ENCODE measurements at regions not wholly inside any gene's neighbourhood (a gene's known extent, or its start where the extent isn't known, plus 50 kb on each side); places are given as distances from the start of the nearest gene placed in this dataset.

DNA sequence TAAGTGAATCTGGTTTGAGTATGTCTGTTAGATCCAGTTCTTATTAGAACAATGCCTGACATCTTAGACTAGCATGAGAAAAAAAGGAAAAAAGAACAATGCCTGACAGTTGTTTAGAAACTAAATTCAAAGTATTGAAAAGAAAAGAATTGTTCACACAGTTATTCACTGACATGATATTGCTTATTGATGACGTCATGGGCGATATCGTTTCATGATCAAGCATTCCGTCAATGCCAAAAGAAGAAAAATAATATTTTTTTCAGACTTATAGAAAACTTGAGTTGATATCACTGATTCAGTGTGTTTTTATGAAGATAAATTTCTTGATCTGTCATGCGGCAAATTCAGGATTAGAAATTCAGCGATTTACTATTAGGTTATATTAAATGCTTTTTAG is 196.5 kb upstream of the AGR3 start:
- H3K27ac ChIP-seq (ENCODE audit: insufficient read depth in 1 of 2, low read depth in 1 of 2, low read length in 2 of 2, poor library complexity in 1 of 2, severe bottlenecking in 2 of 2): no peak overlapping the region
- DNase-seq: no peak
- H3K27me3 ChIP-seq (replicated peaks in 2 of 5; ENCODE audit: control insufficient read depth in 4 of 5, insufficient read depth in 5 of 5, low read length in 4 of 5): no peaks in the 10 kb centered on the region
- no peaks in the 10 kb centered on the region for H3K9me3 ChIP-seq (ENCODE audit: control extremely low read depth in 1 of 5, control insufficient read depth in 4 of 5, insufficient read depth in 2 of 5, low read depth in 1 of 5, low read length in 4 of 5)
- no peaks in the 10 kb centered on the region for H3K4me1 ChIP-seq (ENCODE audit: control extremely low read depth in 1 of 4, control insufficient read depth in 4 of 4, insufficient read depth in 4 of 4, low read length in 3 of 4)
- H3K36me3 ChIP-seq (ENCODE audit: control insufficient read depth in 4 of 4, insufficient read depth in 4 of 4, low read length in 3 of 4): no peaks in the 10 kb centered on the region
- ChIA-PET CTCF (no interaction called here), POLR2A (no interaction called here)
- no CpG with 5 or more reads among the region's 6 CpGs for WGBS (ENCODE audit: insufficient coverage)
- H3K4me3 ChIP-seq (ENCODE audit: control insufficient read depth in 1 of 7, extremely low read depth in 1 of 7, insufficient read depth in 4 of 7, low read depth in 2 of 7, low read length in 6 of 7): no peak overlapping the region

DNA sequence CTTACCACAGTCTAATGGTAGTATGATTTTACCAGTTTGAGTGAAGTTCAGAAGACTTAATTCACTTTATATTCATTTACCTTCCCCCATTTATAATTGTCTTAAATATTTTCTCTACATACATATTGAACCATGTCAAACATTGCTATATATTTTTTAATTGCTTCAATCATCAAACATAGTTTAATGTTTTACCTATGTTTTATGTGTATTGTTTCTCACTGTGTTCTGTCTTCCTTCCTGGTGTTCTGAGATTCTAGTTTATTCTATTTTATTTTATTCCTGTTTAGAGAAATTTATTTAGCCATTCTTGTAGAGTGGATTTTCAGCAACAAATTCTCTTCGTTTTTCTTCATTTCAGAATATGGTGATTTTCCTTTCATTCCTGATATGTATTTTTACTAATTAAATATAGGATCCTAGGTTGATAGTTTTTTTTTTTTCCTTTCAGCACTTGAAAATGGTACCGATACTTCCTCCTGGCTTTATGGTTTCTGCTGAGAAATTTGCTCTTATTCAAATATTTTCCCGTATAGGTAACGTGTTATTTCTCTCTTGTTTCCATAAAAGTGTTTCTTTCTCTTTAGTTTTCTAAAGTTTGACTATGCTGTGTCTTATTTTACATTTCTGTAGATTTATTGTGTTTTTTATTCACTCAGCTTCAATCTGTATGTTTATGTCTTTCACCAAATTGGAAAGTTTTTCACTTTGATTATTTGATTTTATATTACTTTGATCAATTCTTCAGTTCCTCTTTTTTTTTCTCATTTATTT is 201.8 kb upstream of the AGR3 start:
- CTCF ChIA-PET: interaction anchor here (0.8 kb wide), 1 partner anchor 21 kb away, joined by 3 read pairs; no protein-coding TSS in a partner anchor
- no peak overlapping the region for H3K4me3 ChIP-seq (ENCODE audit: control insufficient read depth in 1 of 7, extremely low read depth in 1 of 7, insufficient read depth in 4 of 7, low read depth in 2 of 7, low read length in 6 of 7)
- peaks cover 0 to 3% (median 0%) of the 10 kb centered on the region in 5 experiments for H3K9me3 ChIP-seq (ENCODE audit: control extremely low read depth in 1 of 5, control insufficient read depth in 4 of 5, insufficient read depth in 2 of 5, low read depth in 1 of 5, low read length in 4 of 5)
- no peaks in the 10 kb centered on the region for H3K4me1 ChIP-seq (ENCODE audit: control extremely low read depth in 1 of 4, control insufficient read depth in 4 of 4, insufficient read depth in 4 of 4, low read length in 3 of 4)
- DNase-seq: no peak
- POLR2A ChIA-PET: no interaction called here
- WGBS (ENCODE audit: insufficient coverage): 100% methylated on average over 1 of the region's 4 CpGs
- H3K27me3 ChIP-seq (replicated peaks in 2 of 5; ENCODE audit: control insufficient read depth in 4 of 5, insufficient read depth in 5 of 5, low read length in 4 of 5): no peaks in the 10 kb centered on the region
- no peak overlapping the region for H3K27ac ChIP-seq (ENCODE audit: insufficient read depth in 1 of 2, low read depth in 1 of 2, low read length in 2 of 2, poor library complexity in 1 of 2, severe bottlenecking in 2 of 2)
- H3K36me3 ChIP-seq (ENCODE audit: control insufficient read depth in 4 of 4, insufficient read depth in 4 of 4, low read length in 3 of 4): no peaks in the 10 kb centered on the region

DNA sequence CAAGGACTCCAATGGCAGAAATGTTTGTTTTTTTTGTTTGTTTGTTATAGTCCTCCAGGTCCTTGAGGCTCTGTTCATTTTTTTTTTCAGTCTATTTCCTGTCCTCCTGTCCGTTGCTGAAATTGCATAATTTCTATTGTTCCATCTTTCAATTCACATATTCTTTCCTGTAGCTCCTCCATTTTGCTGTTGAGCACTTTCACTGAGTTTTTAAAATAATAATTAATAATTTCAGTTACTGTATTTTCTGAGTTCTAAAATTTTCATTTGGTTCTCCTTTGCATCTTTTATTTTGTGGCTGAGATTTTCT is 202.3 kb upstream of the AGR3 start:
- POLR2A ChIA-PET: no interaction called here
- no peaks in the 10 kb centered on the region for H3K4me1 ChIP-seq (ENCODE audit: control extremely low read depth in 1 of 4, control insufficient read depth in 4 of 4, insufficient read depth in 4 of 4, low read length in 3 of 4)
- peaks cover 0 to 3% (median 0%) of the 10 kb centered on the region in 5 experiments for H3K9me3 ChIP-seq (ENCODE audit: control extremely low read depth in 1 of 5, control insufficient read depth in 4 of 5, insufficient read depth in 2 of 5, low read depth in 1 of 5, low read length in 4 of 5)
- H3K27ac ChIP-seq (ENCODE audit: insufficient read depth in 1 of 2, low read depth in 1 of 2, low read length in 2 of 2, poor library complexity in 1 of 2, severe bottlenecking in 2 of 2): no peak overlapping the region
- no peak overlapping the region for H3K4me3 ChIP-seq (ENCODE audit: control insufficient read depth in 1 of 7, extremely low read depth in 1 of 7, insufficient read depth in 4 of 7, low read depth in 2 of 7, low read length in 6 of 7)
- CTCF ChIA-PET: interaction anchor here (0.8 kb wide), 1 partner anchor 21 kb away, joined by 3 read pairs; no protein-coding TSS in a partner anchor
- no peak for DNase-seq
- no CpG with 5 or more reads among the region's 1 CpG for WGBS (ENCODE audit: insufficient coverage)
- no peaks in the 10 kb centered on the region for H3K27me3 ChIP-seq (replicated peaks in 2 of 5; ENCODE audit: control insufficient read depth in 4 of 5, insufficient read depth in 5 of 5, low read length in 4 of 5)
- H3K36me3 ChIP-seq (ENCODE audit: control insufficient read depth in 4 of 4, insufficient read depth in 4 of 4, low read length in 3 of 4): no peaks in the 10 kb centered on the region

DNA sequence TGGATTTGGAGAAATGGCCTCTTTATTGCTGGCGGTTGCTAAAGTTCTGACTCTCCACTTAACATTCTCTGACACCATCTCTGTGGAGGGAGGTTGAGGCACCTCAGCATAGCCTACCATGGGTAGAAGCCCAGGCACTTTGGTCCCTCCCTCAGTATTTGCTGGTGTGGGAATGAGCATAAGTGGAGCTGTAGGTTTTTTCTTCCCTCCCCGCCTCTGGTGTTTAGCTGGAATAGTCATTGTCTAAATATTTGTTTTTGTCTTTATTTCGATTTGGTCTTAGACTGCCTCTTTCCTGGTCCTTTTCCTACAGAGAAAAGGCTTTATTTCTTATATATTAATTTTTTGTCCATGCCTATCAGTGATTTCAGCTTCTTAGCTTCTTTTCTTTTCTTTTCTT is 203.4 kb upstream of the AGR3 start:
- H3K4me1 ChIP-seq (ENCODE audit: control extremely low read depth in 1 of 4, control insufficient read depth in 4 of 4, insufficient read depth in 4 of 4, low read length in 3 of 4): no peaks in the 10 kb centered on the region
- CTCF ChIA-PET: no interaction called here
- WGBS (ENCODE audit: insufficient coverage): no CpG with 5 or more reads among the region's 3 CpGs
- H3K27me3 ChIP-seq (replicated peaks in 2 of 5; ENCODE audit: control insufficient read depth in 4 of 5, insufficient read depth in 5 of 5, low read length in 4 of 5): no peaks in the 10 kb centered on the region
- no peak for DNase-seq
- POLR2A ChIA-PET: no interaction called here
- H3K27ac ChIP-seq (ENCODE audit: insufficient read depth in 1 of 2, low read depth in 1 of 2, low read length in 2 of 2, poor library complexity in 1 of 2, severe bottlenecking in 2 of 2): no peak overlapping the region
- H3K9me3 ChIP-seq (ENCODE audit: control extremely low read depth in 1 of 5, control insufficient read depth in 4 of 5, insufficient read depth in 2 of 5, low read depth in 1 of 5, low read length in 4 of 5): peaks cover 0 to 3% (median 0%) of the 10 kb centered on the region in 5 experiments
- no peak overlapping the region for H3K4me3 ChIP-seq (ENCODE audit: control insufficient read depth in 1 of 7, extremely low read depth in 1 of 7, insufficient read depth in 4 of 7, low read depth in 2 of 7, low read length in 6 of 7)
- H3K36me3 ChIP-seq (ENCODE audit: control insufficient read depth in 4 of 4, insufficient read depth in 4 of 4, low read length in 3 of 4): no peaks in the 10 kb centered on the region

DNA sequence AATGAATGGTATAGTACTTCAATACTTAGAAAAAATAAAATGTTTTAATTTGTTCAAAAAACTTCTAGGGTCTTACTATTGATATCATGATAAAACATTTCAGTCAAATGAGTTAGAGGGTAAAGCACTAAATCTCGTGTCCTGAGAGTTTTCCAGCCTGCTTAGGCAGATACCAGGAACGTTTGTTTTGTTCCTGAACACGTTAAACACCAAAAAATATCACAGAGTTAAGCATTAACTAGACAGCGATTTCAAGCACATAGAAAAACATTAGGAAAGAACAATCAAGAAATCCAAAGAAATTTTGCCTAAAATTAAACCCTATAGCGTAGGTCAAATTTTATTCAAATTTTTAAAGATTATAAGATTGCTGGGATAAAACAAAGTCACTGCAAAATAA is 204.6 kb upstream of the AGR3 start:
- Histone ChIP-seq H3K36me3 (ENCODE audit: control insufficient read depth in 4 of 4, insufficient read depth in 4 of 4, low read length in 3 of 4) (no peaks in the 10 kb centered on the region), H3K4me1 (ENCODE audit: control extremely low read depth in 1 of 4, control insufficient read depth in 4 of 4, insufficient read depth in 4 of 4, low read length in 3 of 4) (no peaks in the 10 kb centered on the region), H3K27me3 (replicated peaks in 2 of 5; ENCODE audit: control insufficient read depth in 4 of 5, insufficient read depth in 5 of 5, low read length in 4 of 5) (no peaks in the 10 kb centered on the region), H3K27ac (ENCODE audit: insufficient read depth in 1 of 2, low read depth in 1 of 2, low read length in 2 of 2, poor library complexity in 1 of 2, severe bottlenecking in 2 of 2) (no peak overlapping the region), H3K4me3 (ENCODE audit: control insufficient read depth in 1 of 7, extremely low read depth in 1 of 7, insufficient read depth in 4 of 7, low read depth in 2 of 7, low read length in 6 of 7) (no peak overlapping the region), H3K9me3 (ENCODE audit: control extremely low read depth in 1 of 5, control insufficient read depth in 4 of 5, insufficient read depth in 2 of 5, low read depth in 1 of 5, low read length in 4 of 5) (peaks cover 0 to 3% (median 0%) of the 10 kb centered on the region in 5 experiments)
- no peak for DNase-seq
- POLR2A ChIA-PET: no interaction called here
- WGBS (ENCODE audit: insufficient coverage): 91% methylated on average over 3 of the region's 5 CpGs
- CTCF ChIA-PET: no interaction called here

DNA sequence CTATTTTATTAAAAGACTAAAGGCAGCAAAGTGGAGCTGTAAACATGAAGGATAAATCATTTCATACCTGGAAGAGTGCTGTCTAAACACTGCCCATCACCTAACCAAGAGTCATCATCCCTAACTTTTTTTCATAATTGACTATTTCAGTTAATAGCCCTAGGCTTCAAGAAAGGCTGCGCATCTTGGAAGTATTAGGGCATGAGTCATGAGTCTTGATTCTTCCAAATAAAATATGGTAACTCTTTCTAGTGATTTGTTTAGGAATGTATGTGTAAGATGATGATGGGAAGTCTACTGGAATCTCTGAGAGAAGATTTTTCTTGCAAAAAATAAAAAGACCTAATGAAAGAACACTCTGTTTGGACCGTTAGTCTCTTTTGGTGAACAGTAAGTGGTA is 207.7 kb upstream of the AHR start:
- Histone ChIP-seq H3K4me3 (ENCODE audit: control insufficient read depth in 1 of 7, extremely low read depth in 1 of 7, insufficient read depth in 4 of 7, low read depth in 2 of 7, low read length in 6 of 7) (no peak overlapping the region), H3K9me3 (ENCODE audit: control extremely low read depth in 1 of 5, control insufficient read depth in 4 of 5, insufficient read depth in 2 of 5, low read depth in 1 of 5, low read length in 4 of 5) (no peaks in the 10 kb centered on the region), H3K27ac (ENCODE audit: insufficient read depth in 1 of 2, low read depth in 1 of 2, low read length in 2 of 2, poor library complexity in 1 of 2, severe bottlenecking in 2 of 2) (no peak overlapping the region), H3K27me3 (replicated peaks in 2 of 5; ENCODE audit: control insufficient read depth in 4 of 5, insufficient read depth in 5 of 5, low read length in 4 of 5) (no peaks in the 10 kb centered on the region), H3K4me1 (ENCODE audit: control extremely low read depth in 1 of 4, control insufficient read depth in 4 of 4, insufficient read depth in 4 of 4, low read length in 3 of 4) (peaks cover 0 to 2% (median 0%) of the 10 kb centered on the region in 4 experiments), H3K36me3 (ENCODE audit: control insufficient read depth in 4 of 4, insufficient read depth in 4 of 4, low read length in 3 of 4) (no peaks in the 10 kb centered on the region)
- WGBS (ENCODE audit: insufficient coverage): 100% methylated on average over 1 of the region's 2 CpGs
- CTCF ChIA-PET: no interaction called here
- no peak for DNase-seq
- POLR2A ChIA-PET: no interaction called here

DNA sequence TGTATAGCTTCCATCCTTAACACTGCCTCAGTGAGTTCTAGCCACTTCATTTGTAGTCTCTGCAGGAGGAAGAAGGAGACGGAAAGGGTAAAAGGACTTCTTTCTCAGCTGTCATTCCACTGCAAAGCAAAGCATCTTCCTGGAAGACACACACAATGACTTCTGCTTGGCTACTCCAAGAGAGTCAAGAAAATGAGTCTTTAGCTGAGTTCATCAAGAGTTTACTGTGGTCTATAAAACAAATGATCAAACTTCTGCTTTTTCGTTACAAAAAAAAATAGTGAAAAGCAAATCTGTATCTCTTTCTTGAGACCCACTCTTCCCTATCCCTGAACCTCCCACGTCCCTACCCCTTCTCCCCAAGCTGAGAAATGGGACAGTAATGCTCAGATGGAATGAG is 205.0 kb upstream of the AHR start:
- POLR2A ChIA-PET: interaction anchor here (0.5 kb wide), 1 partner anchor 231 kb away, joined by 4 read pairs; no protein-coding TSS in a partner anchor
- Histone ChIP-seq H3K27ac (ENCODE audit: insufficient read depth in 1 of 2, low read depth in 1 of 2, low read length in 2 of 2, poor library complexity in 1 of 2, severe bottlenecking in 2 of 2) (no peak overlapping the region), H3K27me3 (replicated peaks in 2 of 5; ENCODE audit: control insufficient read depth in 4 of 5, insufficient read depth in 5 of 5, low read length in 4 of 5) (no peaks in the 10 kb centered on the region), H3K4me1 (ENCODE audit: control extremely low read depth in 1 of 4, control insufficient read depth in 4 of 4, insufficient read depth in 4 of 4, low read length in 3 of 4) (peaks cover 0 to 4% (median 0%) of the 10 kb centered on the region in 4 experiments), H3K9me3 (ENCODE audit: control extremely low read depth in 1 of 5, control insufficient read depth in 4 of 5, insufficient read depth in 2 of 5, low read depth in 1 of 5, low read length in 4 of 5) (no peaks in the 10 kb centered on the region), H3K36me3 (ENCODE audit: control insufficient read depth in 4 of 4, insufficient read depth in 4 of 4, low read length in 3 of 4) (no peaks in the 10 kb centered on the region), H3K4me3 (ENCODE audit: control insufficient read depth in 1 of 7, extremely low read depth in 1 of 7, insufficient read depth in 4 of 7, low read depth in 2 of 7, low read length in 6 of 7) (no peak overlapping the region)
- peak; percentile 2 to 79 (median 65) for DNase-seq
- CTCF ChIA-PET: interaction anchor here (1.4 kb wide), 1 partner anchor 17 kb away, joined by 3 read pairs; no protein-coding TSS in a partner anchor
- WGBS (ENCODE audit: insufficient coverage): no CpG with 5 or more reads among the region's 3 CpGs

Data from common myeloid progenitor, CD34-positive (primary cell).